ENCODE measurements at regions not wholly inside any gene's neighbourhood (a gene's known extent, or its start where the extent isn't known, plus 50 kb on each side); places are given as distances from the start of the nearest gene placed in this dataset.
"Not testable (repeated sequence)": the region's sequence is repeated elsewhere in the genome, so short reads cannot be mapped to it uniquely, and the experiment has no call there.

DNA sequence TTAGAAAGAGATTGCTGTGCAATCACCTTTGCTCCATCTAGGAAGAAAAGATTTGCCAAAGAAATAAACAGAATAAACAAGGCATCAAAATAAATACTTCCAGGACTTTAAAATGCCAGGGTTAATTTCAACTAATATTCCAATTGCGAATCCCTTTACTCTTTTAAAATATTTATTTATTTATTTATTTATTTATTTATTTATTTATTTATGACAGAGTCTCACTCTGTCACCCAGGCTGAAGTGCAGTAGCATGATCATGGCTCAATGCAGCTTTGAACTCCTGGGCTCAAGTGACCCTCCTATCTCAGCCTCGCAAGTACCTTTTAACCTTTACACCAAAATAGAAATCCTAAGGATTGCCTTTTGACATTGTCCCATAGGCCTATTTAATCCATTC lies 191.1 kb downstream of the EDN1 start:
- DNase-seq: no peak

DNA sequence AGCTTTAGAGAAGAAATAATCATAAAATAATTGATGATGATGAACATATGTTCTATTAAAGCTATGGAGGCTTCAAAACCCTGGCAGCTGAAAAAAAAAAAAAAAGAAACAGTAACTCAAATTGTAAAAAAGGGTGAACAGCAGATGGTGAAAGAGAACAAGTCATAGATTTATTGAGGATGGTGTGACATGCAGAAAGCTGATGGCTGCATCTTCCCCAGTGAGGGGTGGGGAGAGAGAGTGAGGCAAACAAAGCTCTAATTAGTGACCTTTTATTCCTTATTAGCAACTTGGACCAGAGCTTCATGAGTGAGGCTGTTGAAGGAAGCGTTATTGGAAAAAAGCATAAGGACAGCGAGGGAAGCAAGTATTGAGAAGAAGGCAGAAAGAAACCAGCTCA lies 191.7 kb downstream of the EDN1 start:
- DNase-seq: no peak

DNA sequence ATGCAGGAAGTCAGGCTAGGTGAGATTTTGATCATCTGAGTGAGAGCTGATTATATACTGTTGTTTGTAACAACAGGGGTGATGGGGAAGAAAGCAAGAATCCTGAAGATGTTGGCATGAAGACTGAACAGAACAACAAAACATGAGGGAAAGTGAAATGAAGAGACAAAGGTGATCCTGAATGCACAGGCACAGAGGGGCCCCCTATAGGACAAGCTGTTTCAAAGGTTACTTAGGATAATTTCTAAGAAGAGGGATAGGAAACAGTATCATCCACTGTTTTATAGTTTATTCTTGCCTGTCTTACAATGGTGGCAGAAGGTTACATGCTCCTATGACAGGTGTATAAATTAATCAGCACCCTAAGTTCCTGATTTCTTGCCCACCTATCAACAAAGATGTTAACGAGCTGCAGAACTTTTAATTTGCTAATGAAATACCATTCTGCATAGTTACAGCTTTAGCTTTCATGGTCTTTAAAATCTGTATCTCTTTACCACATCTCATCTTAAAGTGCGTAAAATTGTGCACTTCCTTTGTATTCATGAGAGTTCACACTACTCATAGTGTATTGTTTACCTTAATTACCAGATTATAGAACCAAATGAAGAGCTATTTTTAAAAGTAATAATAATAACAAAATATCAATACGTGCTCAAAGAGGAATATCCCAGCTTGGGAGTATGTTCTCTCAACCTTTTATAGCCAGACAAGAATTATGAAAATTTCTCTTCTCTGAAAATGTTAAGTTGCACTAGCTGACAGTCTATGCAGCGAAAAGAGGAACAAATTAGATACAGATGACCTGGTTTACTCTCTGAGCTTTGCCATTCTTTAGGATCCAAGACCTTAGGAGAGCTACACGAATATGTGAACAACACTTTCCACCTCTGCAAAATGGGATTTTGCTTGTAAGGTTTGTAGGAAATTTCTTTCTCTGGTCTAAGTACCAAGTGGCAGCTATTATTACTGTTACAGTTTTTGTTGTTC lies 192.5 kb downstream of the EDN1 start:
- DNase-seq: no peak

DNA sequence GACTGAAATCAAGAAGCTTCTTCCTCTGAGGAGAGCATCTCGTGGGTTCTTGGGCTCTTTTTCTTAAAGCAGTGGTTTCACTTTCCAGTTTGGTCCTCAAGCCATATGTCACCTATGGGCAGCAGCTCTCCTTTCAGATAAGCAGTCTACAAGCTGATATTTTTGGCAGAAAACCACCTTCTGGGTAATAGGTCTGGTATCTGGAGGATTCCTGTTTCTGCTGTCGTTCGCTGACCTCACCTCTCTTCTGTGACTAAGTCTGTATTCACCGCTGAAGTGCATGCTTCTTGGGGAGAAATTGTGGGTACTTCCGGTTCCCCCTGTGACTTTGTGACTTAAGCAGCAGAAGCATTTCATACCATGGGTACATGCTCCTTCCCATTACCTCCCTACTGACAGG lies 193.6 kb downstream of the EDN1 start:
- peak; percentile 11 for DNase-seq

DNA sequence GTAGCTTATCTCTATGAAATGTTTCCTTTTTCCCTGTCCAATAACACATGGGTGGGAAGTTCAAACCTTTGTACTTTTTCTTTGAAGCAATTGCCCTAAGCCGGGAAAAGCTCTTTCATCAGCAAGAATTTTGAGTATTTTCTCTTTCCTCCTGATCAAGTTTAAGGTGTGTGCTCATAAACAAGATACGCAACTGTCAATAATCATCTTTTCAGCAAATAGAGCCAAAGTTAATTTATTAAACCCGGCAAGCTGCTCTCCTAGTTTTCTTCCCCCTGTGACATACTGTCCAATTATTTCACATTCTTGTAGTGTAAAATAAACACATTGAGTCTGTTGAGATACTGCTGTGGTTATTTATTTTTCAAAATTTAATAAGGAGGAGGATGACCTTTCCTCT lies 194.4 kb downstream of the EDN1 start:
- no peak for DNase-seq

DNA sequence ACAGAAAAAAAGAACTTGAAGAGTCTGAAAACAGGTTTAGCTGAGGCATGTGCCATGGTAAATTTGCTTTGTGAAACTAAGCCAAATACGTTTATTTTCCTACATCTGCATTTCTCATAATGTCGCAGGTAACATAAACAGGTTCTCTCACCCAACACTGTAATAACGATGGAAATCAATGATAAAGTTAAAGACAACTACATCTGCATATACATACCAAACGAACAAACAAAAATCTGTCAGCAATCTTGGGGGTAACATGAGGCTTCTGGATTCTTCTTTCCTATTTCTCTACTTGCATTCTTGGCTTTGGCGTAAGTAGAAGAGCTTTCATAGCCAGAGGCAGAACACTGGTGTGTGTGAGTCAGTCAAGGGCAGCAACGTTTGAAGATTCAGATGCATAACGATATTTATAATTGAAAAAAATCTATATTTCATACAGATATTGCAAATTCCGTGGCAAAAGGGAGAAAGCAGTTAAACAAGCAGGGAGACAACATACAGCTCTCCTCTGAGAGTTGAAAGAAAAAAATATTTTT lies 195.1 kb downstream of the EDN1 start:
- DNase-seq: no peak

DNA sequence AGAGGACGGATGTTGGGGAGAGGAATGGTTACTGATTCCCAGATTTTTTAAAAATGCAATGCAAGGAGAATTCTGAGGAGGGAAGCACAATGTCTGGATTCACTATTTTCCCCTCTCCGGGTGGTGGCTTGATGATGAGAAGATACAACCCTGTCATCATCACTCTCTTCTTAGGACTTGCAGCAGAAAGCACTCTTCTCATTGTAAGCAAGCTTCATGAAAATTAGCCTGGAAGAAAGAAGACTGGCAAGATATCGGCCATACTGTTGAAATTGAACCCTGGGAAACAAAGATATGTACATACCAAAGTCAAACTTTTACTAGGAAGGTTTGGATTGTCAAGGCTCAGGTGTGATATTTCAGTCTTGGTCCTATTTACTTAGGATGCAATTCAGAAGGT lies 195.7 kb downstream of the EDN1 start:
- DNase-seq: no peak

DNA sequence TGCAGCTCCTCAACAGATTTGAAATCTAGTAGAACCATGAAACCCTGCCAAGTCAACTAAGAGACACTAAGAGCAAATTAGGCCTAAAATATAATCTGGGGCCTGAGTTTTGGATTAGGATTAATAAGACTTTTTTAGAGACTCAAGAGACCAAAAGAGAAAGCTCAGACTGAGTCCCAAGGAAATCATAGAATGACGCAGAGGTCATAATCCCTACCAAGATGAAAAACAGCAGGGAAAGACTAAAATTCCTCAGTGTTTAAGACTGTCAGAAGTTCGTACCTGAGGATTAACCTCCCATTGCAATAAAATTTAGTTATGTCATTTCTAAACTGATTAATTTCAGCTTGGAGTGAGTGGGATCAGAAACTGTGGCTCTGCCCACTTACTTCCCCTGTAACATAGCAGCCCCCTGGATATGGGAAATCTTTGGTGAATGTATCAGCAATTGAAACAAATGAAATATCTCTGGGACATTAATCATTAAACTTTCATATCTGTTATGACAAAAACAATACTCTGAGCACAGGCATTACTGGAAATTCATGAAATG lies 200.3 kb downstream of the EDN1 start:
- DNase-seq: peak; percentile 19

DNA sequence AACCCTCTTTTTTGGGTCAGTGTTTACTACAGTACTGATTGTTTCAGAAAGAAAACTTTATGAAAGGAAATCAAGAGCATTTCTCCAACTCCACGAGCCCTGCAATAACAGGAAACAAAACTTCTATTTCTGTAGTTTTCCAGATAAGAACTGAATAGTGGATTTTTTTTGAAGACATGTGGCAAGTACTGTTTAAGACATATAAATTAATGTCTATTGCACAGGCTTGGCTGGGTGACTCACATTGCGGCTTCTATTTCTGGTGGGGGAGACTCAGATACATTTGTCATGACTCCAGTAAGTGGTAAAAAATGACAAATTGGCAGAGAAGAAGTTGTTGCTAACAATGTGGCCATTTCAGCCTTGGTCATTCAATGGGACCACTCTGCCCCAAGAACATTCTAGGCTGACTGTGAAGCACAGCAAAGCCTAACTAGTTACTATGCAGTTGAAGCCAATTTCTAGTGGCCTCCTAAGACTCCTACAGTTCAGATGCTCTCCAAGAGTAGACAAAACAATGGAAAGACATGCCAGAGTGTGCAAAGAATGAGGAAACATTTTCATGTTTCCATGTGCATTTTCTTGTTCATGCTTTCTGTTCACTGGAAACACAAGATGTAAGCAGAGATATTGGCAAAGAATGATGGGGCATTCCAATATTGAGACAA lies 200.9 kb downstream of the EDN1 start:
- peak; percentile 57 for DNase-seq

DNA sequence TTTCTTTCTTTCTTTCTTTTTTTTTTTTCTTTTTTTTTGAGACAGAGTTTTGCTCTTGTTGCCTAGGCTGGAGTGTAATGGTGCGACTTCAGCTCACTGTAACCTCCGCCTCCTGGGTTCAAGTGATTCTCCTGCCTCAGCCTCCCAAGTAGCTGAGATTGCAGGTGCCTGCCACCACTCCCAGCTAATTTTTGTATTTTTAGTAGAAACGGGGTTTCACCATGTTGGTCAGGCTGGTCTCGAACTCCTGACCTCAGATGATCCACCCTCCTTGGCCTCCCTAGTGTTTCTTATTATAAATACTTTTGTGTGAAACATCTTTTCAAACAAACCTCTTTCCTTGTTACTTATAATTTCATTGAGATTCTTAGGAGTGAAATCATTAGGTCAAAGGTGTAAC lies 202.8 kb downstream of the EDN1 start:
- not testable (repeated sequence) for DNase-seq

DNA sequence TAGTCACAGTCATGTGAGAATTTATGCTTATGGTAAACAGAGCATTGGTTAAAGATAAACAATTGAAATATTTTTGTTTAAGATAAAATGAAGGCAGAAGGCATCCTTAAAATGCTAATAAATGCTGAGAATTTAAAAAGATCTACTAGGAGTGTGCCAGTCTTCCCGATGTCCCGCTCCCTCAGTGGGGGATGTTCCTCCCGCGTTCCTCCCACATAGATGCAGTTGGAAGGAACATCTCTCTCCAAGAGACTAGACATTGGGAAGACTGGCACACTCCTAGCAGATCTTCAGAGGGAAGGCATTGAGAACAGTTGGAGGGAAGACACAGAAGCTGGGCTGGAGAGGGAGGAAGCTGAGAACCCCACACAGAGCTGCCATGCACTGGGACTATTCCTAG lies 203.3 kb downstream of the EDN1 start:
- DNase-seq: no peak

DNA sequence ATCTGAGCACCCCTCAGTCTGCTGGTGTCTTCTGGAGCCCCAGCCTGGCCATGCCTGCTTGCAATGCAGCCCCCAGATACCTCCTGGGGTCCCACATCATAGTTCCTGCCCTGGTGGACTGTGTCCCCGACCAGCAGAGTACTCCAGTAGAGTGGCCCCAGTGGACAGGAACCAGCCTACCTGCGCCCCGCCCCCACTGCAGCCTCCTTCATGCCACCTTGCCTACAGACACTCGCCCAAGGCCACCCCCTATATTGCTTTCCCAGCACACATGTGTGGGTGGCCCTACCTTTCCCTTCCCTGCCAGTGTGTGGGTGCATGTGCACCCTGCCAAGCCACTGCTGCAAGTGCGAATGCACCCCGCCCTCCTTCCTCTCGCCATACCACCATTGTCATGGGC lies 204.0 kb downstream of the EDN1 start:
- DNase-seq: no peak

DNA sequence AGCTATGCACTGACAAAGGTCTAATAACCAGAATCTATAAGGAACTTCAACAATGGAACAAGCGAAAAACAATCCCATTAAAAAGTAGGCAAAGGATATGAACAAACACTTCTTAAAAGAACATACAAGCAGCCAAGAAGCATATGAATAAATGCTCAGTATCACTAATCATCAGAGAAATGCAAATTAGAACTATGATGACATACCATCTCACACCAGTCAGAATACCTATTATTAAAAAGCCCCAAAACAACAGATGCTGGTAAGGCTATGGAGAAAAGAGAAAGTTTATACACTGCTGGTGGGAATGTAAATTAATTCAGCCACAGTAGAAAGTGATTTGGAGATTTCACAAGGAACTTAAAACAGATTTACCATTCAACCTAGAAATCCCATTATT lies 211.8 kb downstream of the EDN1 start:
- no peak for DNase-seq

DNA sequence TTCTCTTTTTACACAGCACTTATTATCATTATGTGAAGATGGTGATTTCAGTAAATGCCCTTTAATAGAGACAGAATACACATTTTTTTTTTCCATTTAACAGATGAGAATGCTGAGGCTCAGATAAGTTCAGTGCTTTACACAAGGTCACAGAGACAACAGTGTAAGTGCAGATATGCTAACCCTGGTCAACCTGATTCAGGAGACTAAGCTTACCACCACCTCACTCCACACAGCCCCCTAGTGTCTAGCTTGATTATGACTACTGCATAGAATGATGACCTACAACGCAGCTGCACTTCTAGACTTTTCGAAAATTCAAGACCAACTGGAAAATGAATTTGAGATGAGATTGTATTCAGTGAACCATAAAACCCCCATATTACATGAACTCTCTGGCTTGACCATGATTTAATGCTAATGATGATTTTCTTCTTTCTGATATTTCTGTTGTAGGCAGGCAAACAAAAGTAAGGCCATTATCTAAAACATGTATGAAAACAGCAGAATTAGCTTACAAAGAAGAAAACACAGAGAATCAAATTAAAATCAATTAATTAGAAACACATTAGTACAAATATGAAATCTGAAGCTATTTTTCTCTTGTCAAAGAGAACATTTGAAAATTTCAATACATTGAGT lies 212.1 kb upstream of the PHACTR1 start:
- DNase-seq: peak; percentile 14

DNA sequence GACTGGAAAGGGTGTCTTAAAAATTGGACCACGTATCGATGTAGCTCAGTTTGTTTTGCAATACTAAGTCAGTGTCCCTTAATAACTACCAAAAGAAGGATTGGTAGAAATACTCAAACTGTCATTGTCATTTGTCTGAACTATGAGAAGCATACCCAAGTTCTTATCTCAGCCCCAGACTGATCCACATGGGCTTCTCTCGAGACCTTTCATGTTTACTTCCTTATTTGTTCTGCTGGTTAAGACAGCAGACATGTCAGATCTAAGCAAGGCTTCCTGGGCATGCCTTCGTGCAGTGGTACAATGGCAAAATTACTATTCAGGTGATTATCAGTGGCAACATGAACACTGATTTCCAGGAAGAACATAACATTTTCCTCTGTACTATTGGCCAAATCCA lies 211.1 kb upstream of the PHACTR1 start:
- DNase-seq: no peak

DNA sequence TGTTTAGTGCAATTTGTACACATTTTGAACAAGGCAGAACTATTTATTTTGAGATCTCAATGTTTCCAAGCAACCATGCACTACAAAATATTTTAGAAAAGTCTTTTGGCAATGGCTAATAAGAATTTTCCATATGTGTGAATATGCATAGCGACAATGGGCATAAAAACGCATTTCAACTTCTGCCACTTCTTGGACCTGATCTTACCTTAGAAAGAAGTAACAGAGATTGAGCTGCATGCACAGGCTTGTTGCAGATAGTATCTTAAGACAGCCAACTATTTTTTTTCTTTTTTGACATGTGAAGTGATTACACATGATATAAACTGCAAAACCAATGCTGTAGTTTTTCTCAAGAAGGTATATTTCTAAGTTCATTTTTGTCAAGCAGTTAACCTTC lies 210.4 kb upstream of the PHACTR1 start:
- no peak for DNase-seq

DNA sequence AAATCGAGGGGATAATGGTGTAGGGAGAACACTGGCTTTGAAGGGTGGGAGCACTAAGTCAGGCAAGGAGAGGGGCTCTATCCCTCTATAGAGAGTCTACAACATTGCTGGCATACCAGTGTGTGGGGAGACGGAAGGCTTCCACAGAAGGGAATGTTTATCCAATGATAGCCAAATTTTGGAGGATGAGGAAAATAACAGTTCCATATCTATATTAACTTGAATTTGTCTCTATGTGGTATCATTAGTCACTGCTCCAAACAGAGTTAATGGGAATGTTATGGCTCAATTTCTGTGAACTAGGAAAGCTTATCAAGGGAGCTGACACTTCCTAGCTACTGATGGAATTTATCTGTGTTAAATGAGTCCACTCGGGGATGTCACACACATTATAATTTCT lies 208.9 kb upstream of the PHACTR1 start:
- DNase-seq: no peak

DNA sequence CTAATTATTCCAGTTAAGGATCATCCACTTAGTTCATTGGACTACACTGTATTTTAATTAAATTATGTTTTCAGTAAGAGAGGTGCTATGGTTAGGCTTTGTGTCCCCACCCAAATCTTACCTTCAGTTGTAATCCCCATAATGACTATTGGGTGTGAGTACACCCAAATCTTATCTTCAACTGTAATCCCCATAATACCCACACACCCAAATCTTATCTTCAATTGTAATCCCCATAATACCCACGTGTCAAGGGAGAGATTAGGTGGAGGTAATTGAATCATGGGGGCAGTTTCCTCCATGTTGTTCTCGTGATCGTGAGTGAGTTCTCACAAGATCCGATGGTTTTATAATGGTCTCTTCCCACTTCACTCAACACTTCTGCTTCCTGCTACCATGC lies 208.0 kb upstream of the PHACTR1 start:
- no peak for DNase-seq

DNA sequence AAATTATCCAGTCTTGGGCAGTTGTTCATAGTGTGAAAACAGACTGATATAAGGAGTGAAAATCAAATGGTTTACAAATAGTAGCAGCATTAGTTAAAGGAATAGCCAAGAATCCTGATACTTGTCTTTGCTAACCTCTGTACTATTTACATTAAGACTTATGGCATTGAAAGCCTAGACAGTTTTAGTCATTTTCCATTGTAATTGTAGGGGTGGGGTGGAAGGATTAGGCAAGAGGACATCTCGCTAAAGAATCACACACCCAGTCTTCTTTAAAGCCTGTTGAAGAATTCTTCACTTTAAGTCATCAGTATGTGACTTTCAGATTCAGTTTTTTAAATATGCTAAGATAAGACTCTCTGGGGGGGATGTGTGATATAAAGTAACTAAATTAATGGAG lies 207.5 kb upstream of the PHACTR1 start:
- no peak for DNase-seq

DNA sequence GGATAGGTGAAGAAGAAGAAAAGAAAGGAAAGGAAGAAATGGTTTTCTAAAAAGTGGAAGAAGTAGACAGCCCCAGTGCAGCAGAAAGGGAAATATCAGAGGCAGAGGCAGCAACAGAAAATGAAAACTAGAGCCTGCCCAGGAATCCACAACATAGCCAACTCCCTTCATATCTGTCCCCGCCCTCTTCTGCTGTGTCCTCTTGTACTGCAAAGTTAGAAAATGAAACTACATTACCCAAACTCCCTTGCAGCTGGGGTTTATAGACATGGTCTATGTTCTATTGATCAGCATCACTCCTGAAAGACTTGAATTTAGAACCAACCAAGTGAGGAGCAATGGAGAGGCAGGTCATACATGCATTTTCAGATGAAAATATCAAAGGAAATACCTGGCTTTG lies 200.5 kb upstream of the PHACTR1 start:
- no peak for DNase-seq

DNA sequence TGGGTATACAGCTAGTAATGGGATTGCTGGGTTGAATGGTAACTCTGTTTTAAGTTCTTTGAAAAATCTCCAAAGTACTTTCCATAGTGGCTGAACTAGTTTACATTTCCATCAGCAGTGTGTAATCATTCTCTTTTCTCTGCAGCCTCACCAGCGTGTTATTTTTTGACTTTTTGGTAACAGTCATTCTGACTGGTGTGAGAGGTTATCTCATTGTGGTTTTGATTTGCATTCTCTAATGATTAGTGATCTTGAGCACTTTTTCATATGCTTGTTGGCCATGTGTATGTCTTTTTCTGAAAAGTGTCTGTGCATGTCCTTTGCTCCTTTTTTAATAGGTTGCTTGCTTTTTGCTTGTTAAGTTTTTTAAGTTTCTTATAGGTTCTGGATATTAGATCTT lies 194.2 kb upstream of the PHACTR1 start:
- no peak for DNase-seq

DNA sequence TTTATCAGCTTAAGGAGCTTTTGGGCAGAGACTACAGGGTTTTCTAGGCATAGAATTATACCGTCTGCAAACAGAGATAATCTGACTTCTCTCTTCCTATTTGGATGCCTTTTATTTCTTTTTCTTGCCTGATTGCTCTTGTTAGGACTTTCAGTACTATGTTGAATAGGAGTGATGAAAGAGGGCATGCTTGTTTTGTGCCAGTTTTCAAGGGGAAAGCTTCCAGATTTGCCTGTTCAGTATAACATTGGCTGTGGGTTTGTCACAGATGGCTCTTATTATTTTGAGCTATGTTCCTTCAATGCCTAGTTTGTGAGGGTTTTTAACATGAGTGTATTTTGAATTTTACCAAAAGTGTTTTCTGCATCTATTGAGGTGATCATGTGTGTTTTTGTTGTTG lies 192.8 kb upstream of the PHACTR1 start:
- no peak for DNase-seq

DNA sequence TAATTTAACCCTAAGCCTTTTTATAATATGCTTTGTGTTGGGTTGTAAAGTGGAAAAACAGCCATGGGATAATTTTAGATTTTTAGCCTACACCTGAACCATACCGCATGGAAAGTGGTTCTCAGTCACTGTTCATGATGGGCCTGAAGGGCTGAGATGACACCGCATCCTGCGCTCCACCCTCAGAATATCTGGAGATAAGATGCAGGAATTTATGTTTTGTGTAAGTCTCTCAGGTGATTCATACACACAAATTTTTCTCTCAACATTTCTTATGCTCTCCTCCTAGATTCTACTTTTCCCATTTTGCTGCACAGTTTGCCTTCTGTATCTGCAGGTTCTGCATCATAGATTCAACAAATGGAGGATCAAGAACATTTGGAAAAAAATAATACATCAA lies 191.3 kb upstream of the PHACTR1 start:
- DNase-seq: no peak
